ENCODE measurements at regions not wholly inside any gene's neighbourhood (a gene's known extent, or its start where the extent isn't known, plus 50 kb on each side); places are given as distances from the start of the nearest gene placed in this dataset.

GRCh38 chr14:66398437-66398836 lies 87.7 kb upstream of the CCDC196 start:
- TF ChIP-seq, protein P1, sequence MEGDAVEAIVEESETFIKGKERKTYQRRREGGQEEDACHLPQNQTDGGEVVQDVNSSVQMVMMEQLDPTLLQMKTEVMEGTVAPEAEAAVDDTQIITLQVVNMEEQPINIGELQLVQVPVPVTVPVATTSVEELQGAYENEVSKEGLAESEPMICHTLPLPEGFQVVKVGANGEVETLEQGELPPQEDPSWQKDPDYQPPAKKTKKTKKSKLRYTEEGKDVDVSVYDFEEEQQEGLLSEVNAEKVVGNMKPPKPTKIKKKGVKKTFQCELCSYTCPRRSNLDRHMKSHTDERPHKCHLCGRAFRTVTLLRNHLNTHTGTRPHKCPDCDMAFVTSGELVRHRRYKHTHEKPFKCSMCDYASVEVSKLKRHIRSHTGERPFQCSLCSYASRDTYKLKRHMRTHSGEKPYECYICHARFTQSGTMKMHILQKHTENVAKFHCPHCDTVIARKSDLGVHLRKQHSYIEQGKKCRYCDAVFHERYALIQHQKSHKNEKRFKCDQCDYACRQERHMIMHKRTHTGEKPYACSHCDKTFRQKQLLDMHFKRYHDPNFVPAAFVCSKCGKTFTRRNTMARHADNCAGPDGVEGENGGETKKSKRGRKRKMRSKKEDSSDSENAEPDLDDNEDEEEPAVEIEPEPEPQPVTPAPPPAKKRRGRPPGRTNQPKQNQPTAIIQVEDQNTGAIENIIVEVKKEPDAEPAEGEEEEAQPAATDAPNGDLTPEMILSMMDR (IDR thresholded peaks at IDR 0.05; ENCODE audit: insufficient read depth, low read length, poor library complexity, severe bottlenecking): no peak
- TF ChIP-seq EZH2phosphoT487 (conservative IDR thresholded peaks at IDR 0.05; ENCODE audit: low read length): no peak

Data from SU-DHL-6 (cell line).